DND-41 (cell line): ENCODE measurements at regions not wholly inside any gene's neighbourhood (a gene's known extent, or its start where the extent isn't known, plus 50 kb on each side); places are given as distances from the start of the nearest gene placed in this dataset.

Source experiments
- EZH2 ChIP-seq: IDR thresholded peaks from 3 replicates; pipeline ENCODE4 v1.6.1; 2012; ENCODE audit warnings: borderline replicate concordance, low read depth, mild to moderate bottlenecking, moderate library complexity, low read length, inconsistent platforms; ENCODE audit not compliant: severe bottlenecking
- TF ChIP-seq, protein P1 (sequence below): IDR thresholded peaks from 2 replicates; pipeline ENCODE4 v1.5.1; 2012; ENCODE audit warnings: borderline replicate concordance, low read length, moderate library complexity, mild to moderate bottlenecking; ENCODE audit not compliant: poor library complexity, severe bottlenecking; ENCODE audit errors: extremely low read depth

DNA sequence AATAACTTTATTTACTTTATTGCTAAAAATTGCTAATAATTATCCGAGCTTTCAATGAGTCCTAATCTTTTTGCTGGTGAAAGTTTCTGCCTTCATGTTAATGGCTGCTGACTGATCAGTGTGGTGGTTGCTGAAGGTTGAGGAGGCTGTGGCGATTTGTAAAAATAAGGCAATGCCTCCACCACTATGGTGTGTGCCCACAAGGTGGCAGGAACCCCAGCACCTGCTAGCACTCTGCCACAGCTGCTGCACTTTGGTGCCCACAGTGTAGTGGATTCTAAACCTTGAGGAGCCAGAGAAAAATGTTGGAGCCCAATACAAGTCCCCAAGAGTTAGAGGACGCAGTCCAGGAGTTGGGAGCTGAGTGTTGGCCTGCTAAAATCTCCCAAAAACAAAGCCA lies 1237.1 kb downstream of the PCDH19 start:
- TF ChIP-seq, protein P1, sequence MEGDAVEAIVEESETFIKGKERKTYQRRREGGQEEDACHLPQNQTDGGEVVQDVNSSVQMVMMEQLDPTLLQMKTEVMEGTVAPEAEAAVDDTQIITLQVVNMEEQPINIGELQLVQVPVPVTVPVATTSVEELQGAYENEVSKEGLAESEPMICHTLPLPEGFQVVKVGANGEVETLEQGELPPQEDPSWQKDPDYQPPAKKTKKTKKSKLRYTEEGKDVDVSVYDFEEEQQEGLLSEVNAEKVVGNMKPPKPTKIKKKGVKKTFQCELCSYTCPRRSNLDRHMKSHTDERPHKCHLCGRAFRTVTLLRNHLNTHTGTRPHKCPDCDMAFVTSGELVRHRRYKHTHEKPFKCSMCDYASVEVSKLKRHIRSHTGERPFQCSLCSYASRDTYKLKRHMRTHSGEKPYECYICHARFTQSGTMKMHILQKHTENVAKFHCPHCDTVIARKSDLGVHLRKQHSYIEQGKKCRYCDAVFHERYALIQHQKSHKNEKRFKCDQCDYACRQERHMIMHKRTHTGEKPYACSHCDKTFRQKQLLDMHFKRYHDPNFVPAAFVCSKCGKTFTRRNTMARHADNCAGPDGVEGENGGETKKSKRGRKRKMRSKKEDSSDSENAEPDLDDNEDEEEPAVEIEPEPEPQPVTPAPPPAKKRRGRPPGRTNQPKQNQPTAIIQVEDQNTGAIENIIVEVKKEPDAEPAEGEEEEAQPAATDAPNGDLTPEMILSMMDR = no peak
- no peak for TF ChIP-seq EZH2
